ENCODE measurements at regions not wholly inside any gene's neighbourhood (a gene's known extent, or its start where the extent isn't known, plus 50 kb on each side); places are given as distances from the start of the nearest gene placed in this dataset.

GRCh38 chr13:84237143-84237542 lies 354.9 kb upstream of the SLITRK1 start:
- TF ChIP-seq CTCF (conservative IDR thresholded peaks at IDR 0.05) (no peak), ZFX (IDR thresholded peaks at IDR 0.05) (no peak)
